Esophagus muscularis mucosa (tissue), 4 donors: ENCODE measurements at regions not wholly inside any gene's neighbourhood (a gene's known extent, or its start where the extent isn't known, plus 50 kb on each side); places are given as distances from the start of the nearest gene placed in this dataset.

Experiments used
- DNase-seq: peaks from one replicate; pipeline ENCODE4 v3.0.0-alpha.2; 2017; ENCODE audit errors: extremely low spot score
- H3K27ac ChIP-seq, 4 donors: fragments of 200-600 bp; sonication (generic); replicated peaks in 1 of 4; 1 replicate in 3 of 4; 2 replicates in 1 of 4; pipeline ENCODE4 v1.5.1; 2016 to 2019; ENCODE audit warnings: mild to moderate bottlenecking in 1 of 4
- H3K27me3 ChIP-seq, 4 donors: fragments of 200-600 bp; sonication (generic); one replicate each; pipeline versions ENCODE4 v1.5.1 to v1.6.0; 2016 to 2019
- H3K36me3 ChIP-seq, 4 donors: fragments of 200-600 bp; sonication (generic); one replicate each; pipeline ENCODE4 v1.5.1; 2016 to 2019
- H3K4me1 ChIP-seq, 4 donors: fragments of 200-600 bp; sonication (generic); one replicate each; pipeline ENCODE4 v1.5.1; 2016 to 2019
- H3K4me3 ChIP-seq, 4 donors: fragments of 200-600 bp; sonication (generic); 1 replicate in 2 of 4; 2 replicates in 2 of 4; pipeline ENCODE4 v1.5.1; 2016 to 2019; ENCODE audit warnings: mild to moderate bottlenecking in 4 of 4, moderate library complexity in 1 of 4
- H3K9me3 ChIP-seq, 4 donors: fragments of 200-600 bp; sonication (generic); 1 replicate in 3 of 4; 2 replicates in 1 of 4; pipeline ENCODE4 v1.5.1; 2016 to 2019
- EP300 ChIP-seq: sonication (generic); formaldehyde crosslinking; IDR thresholded peaks from one replicate; pipeline ENCODE4 v1.6.1; 2017; ENCODE audit warnings: antibody characterized with exemption
- POLR2A ChIP-seq: fragments of 450-650 bp; IDR thresholded peaks from one replicate; pipeline ENCODE4 v1.6.1; 2017; ENCODE audit warnings: antibody characterized with exemption, moderate library complexity, mild to moderate bottlenecking, low read depth
- POLR2AphosphoS5 ChIP-seq, 2 donors: sonication (generic); formaldehyde crosslinking; IDR thresholded peaks; one replicate each; pipeline ENCODE4 v1.6.1; 2017; ENCODE audit warnings: antibody characterized with exemption in 2 of 2
- WGBS: methylation state at CpG from one replicate; pipeline ENCODE4 v1.1.5; 2018; 5-methylcytosine and 5-hydroxymethylcytosine counted together
- intact Hi-C: fragments of 100-400 bp; cut with DNase I; formaldehyde crosslinking; loops from one replicate; pipeline ENCODE4 v1.15.1; 2023
- TF ChIP-seq, protein P1 (sequence below), 3 experiments: fragments of 200-600 bp in 2 of 3; fragments of 450-650 bp in 1 of 3; sonication (generic) in 2 of 3; IDR thresholded peaks; one replicate each; pipeline ENCODE4 v1.5.1; 2017 to 2019; ENCODE audit warnings: antibody characterized with exemption in 3 of 3, mild to moderate bottlenecking in 2 of 3, moderate library complexity in 1 of 3

DNA sequence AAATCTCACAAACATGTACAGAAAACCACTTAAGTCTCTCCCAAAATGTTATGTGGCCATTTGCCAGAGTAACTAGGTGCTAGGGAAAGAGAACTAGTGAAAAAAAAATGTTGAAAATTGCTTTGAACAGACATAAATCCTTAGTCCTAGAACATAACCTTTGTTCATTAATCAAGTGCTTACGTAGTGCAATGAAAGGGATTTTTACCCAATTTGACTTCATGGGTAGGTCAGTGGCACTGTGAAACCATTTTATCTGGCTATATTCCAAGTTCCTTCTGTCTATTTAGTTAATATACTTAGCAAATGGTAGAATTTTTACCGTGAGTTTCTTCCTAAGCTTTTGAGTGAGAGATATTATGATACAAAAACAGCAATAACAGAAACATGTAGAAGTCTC lies 209.4 kb downstream of the DIPK2A start:
- Histone ChIP-seq H3K9me3 (peaks cover 0 to 10% (median 3%) of the 10 kb centered on the region in 4 donors), H3K4me3 (no peak overlapping the region), H3K27me3 (no peaks in the 10 kb centered on the region), H3K27ac (no peak overlapping the region), H3K36me3 (no peaks in the 10 kb centered on the region), H3K4me1 (no peaks in the 10 kb centered on the region)
- intact Hi-C loops = no loop called here
- WGBS = 40% methylated on average over 2 of the region's 2 CpGs
- no peak for TF ChIP-seq EP300
- TF ChIP-seq, protein P1, sequence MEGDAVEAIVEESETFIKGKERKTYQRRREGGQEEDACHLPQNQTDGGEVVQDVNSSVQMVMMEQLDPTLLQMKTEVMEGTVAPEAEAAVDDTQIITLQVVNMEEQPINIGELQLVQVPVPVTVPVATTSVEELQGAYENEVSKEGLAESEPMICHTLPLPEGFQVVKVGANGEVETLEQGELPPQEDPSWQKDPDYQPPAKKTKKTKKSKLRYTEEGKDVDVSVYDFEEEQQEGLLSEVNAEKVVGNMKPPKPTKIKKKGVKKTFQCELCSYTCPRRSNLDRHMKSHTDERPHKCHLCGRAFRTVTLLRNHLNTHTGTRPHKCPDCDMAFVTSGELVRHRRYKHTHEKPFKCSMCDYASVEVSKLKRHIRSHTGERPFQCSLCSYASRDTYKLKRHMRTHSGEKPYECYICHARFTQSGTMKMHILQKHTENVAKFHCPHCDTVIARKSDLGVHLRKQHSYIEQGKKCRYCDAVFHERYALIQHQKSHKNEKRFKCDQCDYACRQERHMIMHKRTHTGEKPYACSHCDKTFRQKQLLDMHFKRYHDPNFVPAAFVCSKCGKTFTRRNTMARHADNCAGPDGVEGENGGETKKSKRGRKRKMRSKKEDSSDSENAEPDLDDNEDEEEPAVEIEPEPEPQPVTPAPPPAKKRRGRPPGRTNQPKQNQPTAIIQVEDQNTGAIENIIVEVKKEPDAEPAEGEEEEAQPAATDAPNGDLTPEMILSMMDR (IDR thresholded peaks at IDR 0.05) = no peak
- TF ChIP-seq POLR2A = no peak
- no peak for TF ChIP-seq POLR2AphosphoS5 (IDR thresholded peaks at IDR 0.05)
- DNase-seq = no peak

DNA sequence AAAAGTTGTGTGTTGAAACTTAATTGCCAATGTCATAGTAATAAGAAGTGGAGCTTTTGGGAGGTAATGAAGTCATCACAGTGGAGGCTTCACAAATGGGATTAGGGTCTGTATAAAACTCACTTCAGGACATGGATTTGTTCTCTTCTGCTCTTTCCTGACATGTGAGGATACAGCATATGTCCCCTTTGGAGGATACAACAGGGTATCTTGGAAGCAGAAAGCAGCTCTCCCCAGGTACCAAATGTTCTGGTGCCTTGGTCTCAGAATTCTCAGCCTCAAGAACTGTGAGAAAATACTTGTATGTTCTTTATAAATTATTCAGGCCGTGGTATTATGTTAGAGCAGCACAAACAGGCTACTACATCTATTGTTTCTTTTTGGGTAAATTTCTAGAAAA lies 210.9 kb downstream of the DIPK2A start:
- H3K36me3 ChIP-seq = no peaks in the 10 kb centered on the region
- DNase-seq = no peak
- H3K27me3 ChIP-seq = no peaks in the 10 kb centered on the region
- H3K4me1 ChIP-seq = no peaks in the 10 kb centered on the region
- 88% methylated on average over 1 of the region's 1 CpG for WGBS
- TF ChIP-seq POLR2AphosphoS5 (IDR thresholded peaks at IDR 0.05) = no peak
- no peak for TF ChIP-seq EP300
- TF ChIP-seq POLR2A = no peak
- TF ChIP-seq, protein P1 (IDR thresholded peaks at IDR 0.05) = no peak
- H3K4me3 ChIP-seq = no peak overlapping the region
- intact Hi-C loops = no loop called here
- H3K27ac ChIP-seq = no peak overlapping the region
- peaks cover 0 to 10% (median 3%) of the 10 kb centered on the region in 4 donors for H3K9me3 ChIP-seq

DNA sequence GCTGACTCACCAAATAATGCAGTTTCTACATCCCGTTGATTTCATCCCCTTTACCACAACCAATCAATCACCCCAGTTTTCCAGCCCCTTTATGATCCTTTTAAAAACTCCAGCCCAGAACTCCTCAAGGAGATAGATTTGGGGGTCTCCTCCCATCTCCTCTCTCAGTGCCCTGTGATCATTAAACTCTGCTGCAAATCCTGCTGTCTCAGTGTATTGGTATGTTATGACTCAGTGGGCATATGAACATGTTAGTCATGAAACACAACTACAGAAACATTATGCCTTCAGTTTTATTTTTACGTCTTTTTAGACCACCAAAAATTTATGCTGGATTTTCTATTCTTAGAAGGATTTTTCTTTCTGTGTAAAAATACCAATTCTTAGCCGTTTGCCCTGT lies 213.7 kb downstream of the DIPK2A start:
- H3K9me3 ChIP-seq = peaks cover 0 to 10% (median 3%) of the 10 kb centered on the region in 4 donors
- intact Hi-C loops = no loop called here
- H3K27ac ChIP-seq = no peak overlapping the region
- no peak overlapping the region for H3K4me3 ChIP-seq
- no peaks in the 10 kb centered on the region for H3K4me1 ChIP-seq
- TF ChIP-seq, protein P1 (IDR thresholded peaks at IDR 0.05) = no peak
- no peak for TF ChIP-seq EP300
- no peak for TF ChIP-seq POLR2A
- TF ChIP-seq POLR2AphosphoS5 (IDR thresholded peaks at IDR 0.05) = no peak
- DNase-seq = no peak
- H3K36me3 ChIP-seq = no peaks in the 10 kb centered on the region
- 88% methylated on average over 3 of the region's 3 CpGs for WGBS
- H3K27me3 ChIP-seq = no peaks in the 10 kb centered on the region

DNA sequence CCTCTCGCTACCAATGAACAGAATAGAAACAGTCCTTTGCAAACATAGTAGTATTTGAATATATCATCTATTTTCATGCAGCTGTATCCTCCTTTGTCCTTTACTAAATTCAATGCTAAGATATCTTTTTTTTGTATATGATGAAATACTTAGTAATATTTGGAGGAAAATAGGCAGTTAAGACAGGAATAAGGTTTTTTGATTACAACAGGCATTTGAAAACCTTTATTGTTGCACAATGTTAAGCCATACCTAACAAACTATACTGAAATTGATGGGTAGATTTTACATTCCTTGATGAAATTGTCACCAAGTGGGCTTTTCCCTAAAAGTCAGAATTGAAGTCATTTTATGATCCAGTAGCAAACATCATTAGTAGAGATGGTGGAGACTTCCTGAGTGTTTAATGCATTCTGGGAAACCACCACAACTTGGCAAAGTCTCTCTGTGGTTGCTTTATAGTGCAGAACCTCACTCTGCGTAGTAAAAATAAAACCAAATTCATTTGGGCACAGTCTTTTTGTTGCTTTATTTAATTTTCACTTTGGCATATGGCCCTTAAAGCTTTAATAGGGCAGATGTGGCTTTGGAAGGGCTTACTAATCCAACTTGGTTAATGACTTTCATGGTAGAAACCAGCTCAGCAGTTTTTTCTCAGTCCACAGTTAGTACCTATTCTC lies 216.0 kb downstream of the DIPK2A start:
- intact Hi-C loops = no loop called here
- no peak for DNase-seq
- Histone ChIP-seq H3K9me3 (peaks cover 0 to 10% (median 3%) of the 10 kb centered on the region in 4 donors), H3K27me3 (no peaks in the 10 kb centered on the region), H3K27ac (no peak overlapping the region), H3K36me3 (no peaks in the 10 kb centered on the region), H3K4me1 (no peaks in the 10 kb centered on the region), H3K4me3 (no peak overlapping the region)
- TF ChIP-seq, protein P1 (IDR thresholded peaks at IDR 0.05) = no peak
- TF ChIP-seq POLR2A (no peak), EP300 (no peak)
- WGBS = 80% methylated on average over 2 of the region's 2 CpGs

DNA sequence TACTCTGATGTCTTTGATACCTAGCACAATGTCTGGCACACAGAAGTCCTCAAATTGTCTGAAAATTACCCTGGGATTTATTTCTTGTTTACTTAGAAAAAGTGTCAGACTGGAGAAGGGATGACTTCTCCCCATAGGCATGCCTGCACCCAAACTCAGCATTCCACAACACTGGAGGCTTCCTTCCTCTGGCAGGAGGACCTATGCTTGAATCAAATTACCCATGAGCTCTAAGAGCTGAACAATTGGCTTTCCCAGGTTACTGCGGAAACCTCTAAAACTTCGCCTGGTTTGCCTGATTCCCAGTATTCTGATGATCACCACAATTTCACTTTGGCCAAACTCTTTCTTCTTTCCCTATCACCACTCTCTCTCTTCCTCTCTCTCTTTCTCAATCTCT lies 217.4 kb downstream of the DIPK2A start:
- no peak for DNase-seq
- Histone ChIP-seq H3K36me3 (no peaks in the 10 kb centered on the region), H3K27ac (no peak overlapping the region), H3K4me1 (no peaks in the 10 kb centered on the region), H3K4me3 (no peak overlapping the region), H3K27me3 (no peaks in the 10 kb centered on the region), H3K9me3 (peaks cover 0 to 10% (median 3%) of the 10 kb centered on the region in 4 donors)
- WGBS = 100% methylated on average over 2 of the region's 2 CpGs
- TF ChIP-seq, protein P1 (IDR thresholded peaks at IDR 0.05) = no peak
- TF ChIP-seq EP300 (no peak), POLR2A (no peak), POLR2AphosphoS5 (IDR thresholded peaks at IDR 0.05) (no peak)
- intact Hi-C loops = no loop called here
